K562 (cell line): ENCODE measurements at regions not wholly inside any gene's neighbourhood (a gene's known extent, or its start where the extent isn't known, plus 50 kb on each side); places are given as distances from the start of the nearest gene placed in this dataset.

Experiments
- CREM ChIP-seq: IDR thresholded peaks from 2 replicates; pipeline ENCODE4 v1.6.1; 2014; ENCODE audit warnings: antibody characterized with exemption, low read depth
- JUND ChIP-seq, 2 experiments: IDR thresholded peaks; 2 replicates in 1 of 2; 3 replicates in 1 of 2; pipeline ENCODE4 v1.6.1; 2011; ENCODE audit warnings: borderline replicate concordance in 2 of 2, low read depth in 2 of 2, low read length in 2 of 2, improper control_type of control experiment in 1 of 2, missing biosample characterization in 1 of 2, missing genetic modification characterization in 1 of 2, missing genetic modification reagents in 1 of 2
- KLF13 ChIP-seq: fragments of 450-650 bp; IDR thresholded peaks from 2 replicates; pipeline ENCODE4 v1.6.1; 2016; ENCODE audit warnings: missing genetic modification characterization, low read depth, mild to moderate bottlenecking, missing compliant biosample characterization, moderate library complexity, borderline replicate concordance
- KLF16 ChIP-seq: IDR thresholded peaks from 2 replicates; pipeline ENCODE4 v1.6.1; 2016; ENCODE audit warnings: antibody characterized with exemption
- LEF1 ChIP-seq: fragments of 450-650 bp; IDR thresholded peaks from 2 replicates; pipeline ENCODE4 v1.6.1; 2016; ENCODE audit warnings: mild to moderate bottlenecking
- MEIS2 ChIP-seq: fragments of 450-650 bp; IDR thresholded peaks from 2 replicates; pipeline ENCODE4 v1.6.1; 2014; ENCODE audit warnings: mild to moderate bottlenecking; ENCODE audit not compliant: partially characterized antibody
- NR2F6 ChIP-seq: fragments of 450-650 bp; formaldehyde crosslinking; IDR thresholded peaks from 2 replicates; pipeline ENCODE4 v1.4.0; 2020; ENCODE audit warnings: mild to moderate bottlenecking
- PTRF ChIP-seq: fragments of 450-650 bp; IDR thresholded peaks from 2 replicates; pipeline ENCODE4 v1.6.1; 2016; ENCODE audit warnings: mild to moderate bottlenecking, missing genetic modification characterization, missing compliant biosample characterization
- RCOR1 ChIP-seq, 2 experiments: IDR thresholded peaks; 2 replicates each; pipeline ENCODE4 v1.6.1; 2012; ENCODE audit warnings: low read depth in 2 of 2, low read length in 2 of 2, borderline replicate concordance in 1 of 2, improper control_type of control experiment in 1 of 2
- SNIP1 ChIP-seq: fragments of 450-650 bp; IDR thresholded peaks from 2 replicates; pipeline ENCODE4 v1.7.1; 2017; ENCODE audit warnings: low read depth, mild to moderate bottlenecking
- THRAP3 ChIP-seq: fragments of 450-650 bp; IDR thresholded peaks from 2 replicates; pipeline ENCODE4 v1.6.1; 2016; ENCODE audit warnings: mild to moderate bottlenecking, inconsistent platforms, borderline replicate concordance
- TRIM24 ChIP-seq, 2 experiments: fragments of 450-650 bp; IDR thresholded peaks; 2 replicates each; pipeline ENCODE4 v1.6.1; 2016
- U2AF2 ChIP-seq: fragments of 200-400 bp; formaldehyde crosslinking; optimal IDR thresholded peaks from 2 replicates; pipeline ENCODE3; 2017; ENCODE audit warnings: low read depth, mild to moderate bottlenecking, low read length
- TF ChIP-seq, protein P1 (sequence below): fragments of 250-450 bp; sonication (Bioruptor Pico); IDR thresholded peaks from 2 replicates; pipeline ENCODE4 v1.4.0; 2020
- TF ChIP-seq, protein P2 (sequence below): fragments of 450-650 bp; IDR thresholded peaks from 2 replicates; pipeline ENCODE4 v1.6.1; 2016; ENCODE audit warnings: low read depth, mild to moderate bottlenecking, moderate library complexity
- TF ChIP-seq, protein P3 (sequence below): fragments of 450-650 bp; IDR thresholded peaks from 2 replicates; pipeline ENCODE4 v1.6.1; 2017; ENCODE audit warnings: antibody characterized with exemption, mild to moderate bottlenecking

DNA sequence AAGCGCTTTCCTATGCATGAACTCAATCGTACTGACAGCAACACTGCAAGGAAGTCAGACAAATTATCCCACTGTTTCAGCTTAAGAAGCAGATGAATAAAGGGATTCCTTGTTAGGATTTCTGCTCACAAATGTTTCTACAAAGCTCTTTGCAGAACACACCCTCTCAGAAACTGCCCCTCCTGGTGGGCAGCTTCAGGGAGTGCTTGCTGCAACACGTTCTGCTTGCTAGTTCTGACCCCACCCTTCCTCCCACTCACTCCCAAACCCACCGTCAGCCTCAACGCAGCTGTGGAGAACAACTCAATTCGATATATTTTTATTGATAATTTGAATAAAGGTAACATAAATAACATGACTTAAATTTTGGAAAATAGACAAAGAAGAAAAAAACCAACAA, 250.8 kb upstream of the PRDM1 start (continued):
- no peak for TF ChIP-seq KLF13 (tag)
- 0 out of 2 replicates have a peak, but pooled peaks have one; percentile 10 for TF ChIP-seq KLF16
- TF ChIP-seq, protein P1, sequence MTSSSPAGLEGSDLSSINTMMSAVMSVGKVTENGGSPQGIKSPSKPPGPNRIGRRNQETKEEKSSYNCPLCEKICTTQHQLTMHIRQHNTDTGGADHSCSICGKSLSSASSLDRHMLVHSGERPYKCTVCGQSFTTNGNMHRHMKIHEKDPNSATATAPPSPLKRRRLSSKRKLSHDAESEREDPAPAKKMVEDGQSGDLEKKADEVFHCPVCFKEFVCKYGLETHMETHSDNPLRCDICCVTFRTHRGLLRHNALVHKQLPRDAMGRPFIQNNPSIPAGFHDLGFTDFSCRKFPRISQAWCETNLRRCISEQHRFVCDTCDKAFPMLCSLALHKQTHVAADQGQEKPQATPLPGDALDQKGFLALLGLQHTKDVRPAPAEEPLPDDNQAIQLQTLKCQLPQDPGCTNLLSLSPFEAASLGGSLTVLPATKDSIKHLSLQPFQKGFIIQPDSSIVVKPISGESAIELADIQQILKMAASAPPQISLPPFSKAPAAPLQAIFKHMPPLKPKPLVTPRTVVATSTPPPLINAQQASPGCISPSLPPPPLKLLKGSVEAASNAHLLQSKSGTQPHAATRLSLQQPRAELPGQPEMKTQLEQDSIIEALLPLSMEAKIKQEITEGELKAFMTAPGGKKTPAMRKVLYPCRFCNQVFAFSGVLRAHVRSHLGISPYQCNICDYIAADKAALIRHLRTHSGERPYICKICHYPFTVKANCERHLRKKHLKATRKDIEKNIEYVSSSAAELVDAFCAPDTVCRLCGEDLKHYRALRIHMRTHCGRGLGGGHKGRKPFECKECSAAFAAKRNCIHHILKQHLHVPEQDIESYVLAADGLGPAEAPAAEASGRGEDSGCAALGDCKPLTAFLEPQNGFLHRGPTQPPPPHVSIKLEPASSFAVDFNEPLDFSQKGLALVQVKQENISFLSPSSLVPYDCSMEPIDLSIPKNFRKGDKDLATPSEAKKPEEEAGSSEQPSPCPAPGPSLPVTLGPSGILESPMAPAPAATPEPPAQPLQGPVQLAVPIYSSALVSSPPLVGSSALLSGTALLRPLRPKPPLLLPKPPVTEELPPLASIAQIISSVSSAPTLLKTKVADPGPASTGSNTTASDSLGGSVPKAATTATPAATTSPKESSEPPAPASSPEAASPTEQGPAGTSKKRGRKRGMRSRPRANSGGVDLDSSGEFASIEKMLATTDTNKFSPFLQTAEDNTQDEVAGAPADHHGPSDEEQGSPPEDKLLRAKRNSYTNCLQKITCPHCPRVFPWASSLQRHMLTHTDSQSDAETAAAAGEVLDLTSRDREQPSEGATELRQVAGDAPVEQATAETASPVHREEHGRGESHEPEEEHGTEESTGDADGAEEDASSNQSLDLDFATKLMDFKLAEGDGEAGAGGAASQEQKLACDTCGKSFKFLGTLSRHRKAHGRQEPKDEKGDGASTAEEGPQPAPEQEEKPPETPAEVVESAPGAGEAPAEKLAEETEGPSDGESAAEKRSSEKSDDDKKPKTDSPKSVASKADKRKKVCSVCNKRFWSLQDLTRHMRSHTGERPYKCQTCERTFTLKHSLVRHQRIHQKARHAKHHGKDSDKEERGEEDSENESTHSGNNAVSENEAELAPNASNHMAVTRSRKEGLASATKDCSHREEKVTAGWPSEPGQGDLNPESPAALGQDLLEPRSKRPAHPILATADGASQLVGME (CRISPR knock-in tag), result no peak
- TF ChIP-seq NR2F6, result no peak
- TF ChIP-seq LEF1, result no peak
- peak in 1 of 2 experiments; percentile 52; a peak in 1 of 4 replicates for TF ChIP-seq RCOR1 (IDR thresholded peaks at IDR 0.05; ENCODE audit: borderline replicate concordance in 1 of 2, low read depth in 2 of 2, low read length in 2 of 2)
- TF ChIP-seq JUND (IDR thresholded peaks at IDR 0.05; ENCODE audit: borderline replicate concordance, low read depth, low read length), result peak; percentile 49; the same call in 1 of the 2 replicates
- 0 out of 3 replicates have a peak, but pooled peaks have one; percentile 37 for TF ChIP-seq JUND (tag; IDR thresholded peaks at IDR 0.05; ENCODE audit: borderline replicate concordance, low read depth, low read length)
- TF ChIP-seq, protein P2, sequence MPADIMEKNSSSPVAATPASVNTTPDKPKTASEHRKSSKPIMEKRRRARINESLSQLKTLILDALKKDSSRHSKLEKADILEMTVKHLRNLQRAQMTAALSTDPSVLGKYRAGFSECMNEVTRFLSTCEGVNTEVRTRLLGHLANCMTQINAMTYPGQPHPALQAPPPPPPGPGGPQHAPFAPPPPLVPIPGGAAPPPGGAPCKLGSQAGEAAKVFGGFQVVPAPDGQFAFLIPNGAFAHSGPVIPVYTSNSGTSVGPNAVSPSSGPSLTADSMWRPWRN, result no peak
- TF ChIP-seq SNIP1, result no peak
- TF ChIP-seq THRAP3, result no peak
- TF ChIP-seq MEIS2, result no peak
- TF ChIP-seq U2AF2, result no peak
- TF ChIP-seq CREM, result peak; percentile 22; the same call in 1 of the 2 replicates
- TF ChIP-seq PTRF, result no peak
- TF ChIP-seq, protein P3, sequence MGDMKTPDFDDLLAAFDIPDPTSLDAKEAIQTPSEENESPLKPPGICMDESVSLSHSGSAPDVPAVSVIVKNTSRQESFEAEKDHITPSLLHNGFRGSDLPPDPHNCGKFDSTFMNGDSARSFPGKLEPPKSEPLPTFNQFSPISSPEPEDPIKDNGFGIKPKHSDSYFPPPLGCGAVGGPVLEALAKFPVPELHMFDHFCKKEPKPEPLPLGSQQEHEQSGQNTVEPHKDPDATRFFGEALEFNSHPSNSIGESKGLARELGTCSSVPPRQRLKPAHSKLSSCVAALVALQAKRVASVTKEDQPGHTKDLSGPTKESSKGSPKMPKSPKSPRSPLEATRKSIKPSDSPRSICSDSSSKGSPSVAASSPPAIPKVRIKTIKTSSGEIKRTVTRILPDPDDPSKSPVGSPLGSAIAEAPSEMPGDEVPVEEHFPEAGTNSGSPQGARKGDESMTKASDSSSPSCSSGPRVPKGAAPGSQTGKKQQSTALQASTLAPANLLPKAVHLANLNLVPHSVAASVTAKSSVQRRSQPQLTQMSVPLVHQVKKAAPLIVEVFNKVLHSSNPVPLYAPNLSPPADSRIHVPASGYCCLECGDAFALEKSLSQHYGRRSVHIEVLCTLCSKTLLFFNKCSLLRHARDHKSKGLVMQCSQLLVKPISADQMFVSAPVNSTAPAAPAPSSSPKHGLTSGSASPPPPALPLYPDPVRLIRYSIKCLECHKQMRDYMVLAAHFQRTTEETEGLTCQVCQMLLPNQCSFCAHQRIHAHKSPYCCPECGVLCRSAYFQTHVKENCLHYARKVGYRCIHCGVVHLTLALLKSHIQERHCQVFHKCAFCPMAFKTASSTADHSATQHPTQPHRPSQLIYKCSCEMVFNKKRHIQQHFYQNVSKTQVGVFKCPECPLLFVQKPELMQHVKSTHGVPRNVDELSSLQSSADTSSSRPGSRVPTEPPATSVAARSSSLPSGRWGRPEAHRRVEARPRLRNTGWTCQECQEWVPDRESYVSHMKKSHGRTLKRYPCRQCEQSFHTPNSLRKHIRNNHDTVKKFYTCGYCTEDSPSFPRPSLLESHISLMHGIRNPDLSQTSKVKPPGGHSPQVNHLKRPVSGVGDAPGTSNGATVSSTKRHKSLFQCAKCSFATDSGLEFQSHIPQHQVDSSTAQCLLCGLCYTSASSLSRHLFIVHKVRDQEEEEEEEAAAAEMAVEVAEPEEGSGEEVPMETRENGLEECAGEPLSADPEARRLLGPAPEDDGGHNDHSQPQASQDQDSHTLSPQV, result 0 out of 2 replicates have a peak, but pooled peaks have one; percentile 26
- TF ChIP-seq TRIM24 (IDR thresholded peaks at IDR 0.05), result 0 out of 4 replicates have a peak, but pooled peaks of 1 of the 2 experiments have one; percentile 18
